ENCODE measurements at regions not wholly inside any gene's neighbourhood (a gene's known extent, or its start where the extent isn't known, plus 50 kb on each side); places are given as distances from the start of the nearest gene placed in this dataset.

DNA sequence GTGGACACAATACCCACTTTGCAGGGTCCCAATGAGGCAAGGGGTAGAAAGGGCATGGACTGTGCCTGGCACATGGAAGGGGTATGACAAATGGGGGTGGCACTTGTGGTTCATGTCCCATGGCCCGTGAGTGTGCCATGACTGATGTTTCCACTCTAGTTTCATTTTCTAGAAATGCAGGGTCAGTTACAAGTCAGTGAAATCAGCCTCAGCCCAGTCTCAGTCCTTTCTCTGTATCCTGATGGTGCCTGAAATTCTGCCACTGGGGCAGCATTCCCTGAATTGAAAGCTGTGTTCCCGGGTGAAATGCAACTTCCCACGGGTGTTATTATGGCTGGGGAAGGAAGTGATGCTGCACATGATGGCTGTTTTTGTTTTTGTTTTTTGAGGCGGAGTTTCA lies 110.8 kb upstream of the ZBTB40 start:
- TF ChIP-seq CTCF (IDR thresholded peaks at IDR 0.05) (no peak), ZFX (IDR thresholded peaks at IDR 0.05; ENCODE audit: borderline replicate concordance) (no peak)
